ENCODE measurements at regions not wholly inside any gene's neighbourhood (a gene's known extent, or its start where the extent isn't known, plus 50 kb on each side); places are given as distances from the start of the nearest gene placed in this dataset.

DNA sequence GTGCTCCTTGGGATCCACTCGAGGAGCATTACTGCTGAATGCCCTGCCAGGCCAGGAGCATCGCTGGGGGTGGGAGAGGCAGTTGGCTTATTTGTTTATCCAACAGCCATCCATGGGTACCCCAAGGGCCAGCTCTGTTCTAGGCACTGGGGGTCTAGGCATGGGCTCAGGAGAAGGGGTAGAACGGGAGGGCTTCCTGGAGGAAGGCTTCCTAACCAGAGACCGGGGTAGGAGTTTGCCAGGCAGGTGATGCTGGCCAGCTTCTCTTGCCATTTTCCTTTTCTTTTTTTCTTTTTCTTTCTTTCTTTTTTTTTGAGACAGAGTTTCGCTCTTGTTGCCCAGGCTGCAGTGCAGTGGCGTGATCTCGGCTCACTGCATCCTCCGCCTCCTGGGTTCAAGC, 241.0 kb downstream of the SEC14L1 start:
- DNase-seq = no peak

DNA sequence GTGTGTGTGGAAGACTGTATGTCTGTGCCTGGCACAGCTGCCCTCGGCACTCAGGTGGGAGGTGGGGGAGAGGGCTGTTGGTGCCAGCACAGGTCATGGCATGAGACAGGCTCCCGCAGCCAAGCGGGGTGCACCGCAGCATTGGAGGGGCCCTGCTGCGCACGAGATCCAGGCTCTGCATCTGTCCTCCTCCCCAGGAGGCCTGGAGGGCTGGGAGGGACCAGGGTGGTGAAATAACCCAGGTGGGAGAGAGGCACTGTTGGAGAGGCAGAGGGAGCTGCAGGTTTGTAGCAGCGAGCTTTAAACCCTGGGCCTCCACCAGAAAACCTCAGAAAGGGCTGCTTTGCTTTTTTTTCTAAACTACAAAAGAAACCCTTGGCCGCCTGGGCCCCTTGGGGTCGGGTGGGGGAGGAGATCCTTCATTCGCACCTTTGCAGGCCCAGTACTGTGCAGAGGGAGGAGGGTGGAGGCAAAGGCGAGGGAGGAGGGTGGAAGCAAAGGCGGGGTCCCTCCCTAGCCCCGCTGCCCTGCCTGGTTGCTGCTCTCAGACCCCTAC, 241.7 kb downstream of the SEC14L1 start:
- no peak for DNase-seq

DNA sequence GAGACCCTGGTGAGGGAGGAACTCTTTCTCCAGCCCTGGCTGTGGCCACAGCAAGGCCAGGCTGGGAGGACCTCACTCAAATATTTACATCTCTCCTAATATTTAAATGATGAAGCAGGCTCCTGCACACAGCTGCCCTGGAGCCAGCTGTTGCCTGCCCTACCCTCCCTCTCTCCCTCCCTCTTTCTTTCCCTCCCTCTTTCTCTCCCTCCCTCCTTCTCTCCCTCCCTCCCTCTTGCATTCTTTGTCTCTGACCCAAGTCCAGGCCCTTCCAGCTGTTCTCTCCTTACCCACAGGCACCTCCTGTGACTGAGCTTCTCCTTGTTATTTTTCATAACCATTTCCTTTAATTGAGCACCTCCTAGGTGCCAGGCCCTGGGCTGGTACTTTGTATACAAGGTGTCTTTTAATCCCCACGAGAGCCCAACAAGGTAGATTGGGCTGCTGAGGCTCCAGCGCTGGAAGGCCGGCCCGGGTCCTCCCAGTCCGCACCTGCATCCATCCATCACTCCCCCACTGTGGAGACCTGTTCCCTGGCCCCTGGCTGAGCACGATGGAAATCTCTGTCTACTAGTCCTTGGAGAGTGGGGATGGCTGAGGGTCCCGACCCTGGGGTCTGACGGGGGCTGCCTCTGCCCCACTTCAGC, 242.3 kb downstream of the SEC14L1 start:
- DNase-seq = no peak

DNA sequence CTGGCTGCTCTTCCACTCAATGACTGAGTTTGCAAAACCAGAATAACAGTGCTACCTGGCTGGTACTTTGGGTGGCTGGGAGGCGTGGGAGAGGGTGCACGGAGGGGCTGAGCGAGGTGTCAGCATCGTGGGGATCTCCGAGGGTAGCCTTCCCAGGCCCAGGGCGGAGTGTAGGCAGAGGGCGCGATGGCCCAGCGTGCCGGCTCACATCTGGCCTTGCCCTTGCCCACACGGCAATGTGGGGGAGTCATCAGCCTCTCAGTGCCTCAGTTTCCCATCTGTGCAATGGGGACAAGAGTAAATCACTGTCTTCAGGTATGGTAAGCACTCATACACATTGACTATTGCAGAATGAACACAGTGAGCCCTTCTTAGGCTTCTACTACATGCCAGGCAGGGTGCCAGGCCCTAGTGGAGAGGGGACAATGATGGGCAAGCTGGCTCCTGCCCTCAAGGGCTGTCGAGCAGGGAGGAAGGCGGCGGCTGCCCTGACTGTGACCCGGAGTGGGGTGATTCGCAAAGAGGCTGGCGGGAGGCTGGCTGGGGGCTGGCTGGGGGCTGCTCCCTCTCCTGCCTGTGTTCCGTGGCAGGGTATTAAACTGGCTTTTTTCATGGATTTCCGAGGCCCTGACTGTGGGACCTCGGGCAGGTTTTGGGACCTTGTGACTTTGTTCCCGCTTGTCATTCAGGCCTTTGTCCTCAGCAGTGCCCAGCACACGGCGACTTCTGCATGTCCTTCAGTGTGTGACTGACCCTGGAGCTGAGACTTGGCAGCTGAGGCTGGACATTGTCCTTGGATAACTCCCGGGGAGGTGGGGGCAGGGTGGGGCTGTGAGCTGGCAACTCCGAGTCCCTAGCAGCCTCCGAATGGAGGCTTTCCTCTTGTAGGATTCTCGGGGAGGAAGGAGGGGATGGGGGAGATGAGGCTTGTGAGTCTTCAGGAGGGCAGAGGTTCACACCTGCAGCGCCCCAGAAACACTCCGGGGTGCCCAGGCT, 243.1 kb downstream of the SEC14L1 start:
- no peak for DNase-seq

DNA sequence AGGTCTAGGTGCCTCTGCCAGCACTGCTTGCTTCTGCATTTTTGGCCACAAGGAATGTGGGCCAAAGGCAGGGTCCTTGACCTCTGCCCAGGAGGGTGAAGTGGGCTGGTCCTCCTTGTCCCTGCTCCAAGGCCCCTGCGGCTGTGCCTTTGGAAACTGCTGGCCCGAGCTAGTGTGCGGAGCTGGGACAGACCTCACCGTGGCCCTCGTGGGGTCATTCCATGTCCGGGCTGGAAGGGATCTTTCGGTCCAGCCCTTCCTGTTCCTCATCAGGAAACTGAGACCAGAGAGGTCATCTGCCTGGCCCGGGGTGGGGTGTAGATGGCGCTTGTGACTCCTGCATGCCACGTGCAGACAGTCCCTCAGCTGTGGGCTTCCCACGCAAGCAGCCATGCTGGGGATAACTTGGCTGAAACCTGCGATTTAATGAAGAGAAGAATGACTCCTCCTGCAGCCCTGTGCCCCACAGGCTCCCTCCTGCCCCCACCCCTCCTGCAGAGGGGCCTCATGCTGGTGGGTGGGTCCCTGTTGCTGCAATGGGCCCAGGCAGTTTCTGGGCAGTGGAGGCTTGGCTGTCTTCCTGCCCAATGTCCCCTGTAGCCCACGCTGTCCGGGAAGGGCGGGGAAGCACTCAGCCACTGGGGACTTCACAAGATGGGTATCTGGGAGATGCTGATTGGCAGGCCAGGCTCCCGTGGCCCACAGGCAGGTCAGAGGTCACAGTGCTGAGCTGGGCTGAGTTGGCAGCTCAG, 245.2 kb downstream of the SEC14L1 start:
- DNase-seq = no peak

DNA sequence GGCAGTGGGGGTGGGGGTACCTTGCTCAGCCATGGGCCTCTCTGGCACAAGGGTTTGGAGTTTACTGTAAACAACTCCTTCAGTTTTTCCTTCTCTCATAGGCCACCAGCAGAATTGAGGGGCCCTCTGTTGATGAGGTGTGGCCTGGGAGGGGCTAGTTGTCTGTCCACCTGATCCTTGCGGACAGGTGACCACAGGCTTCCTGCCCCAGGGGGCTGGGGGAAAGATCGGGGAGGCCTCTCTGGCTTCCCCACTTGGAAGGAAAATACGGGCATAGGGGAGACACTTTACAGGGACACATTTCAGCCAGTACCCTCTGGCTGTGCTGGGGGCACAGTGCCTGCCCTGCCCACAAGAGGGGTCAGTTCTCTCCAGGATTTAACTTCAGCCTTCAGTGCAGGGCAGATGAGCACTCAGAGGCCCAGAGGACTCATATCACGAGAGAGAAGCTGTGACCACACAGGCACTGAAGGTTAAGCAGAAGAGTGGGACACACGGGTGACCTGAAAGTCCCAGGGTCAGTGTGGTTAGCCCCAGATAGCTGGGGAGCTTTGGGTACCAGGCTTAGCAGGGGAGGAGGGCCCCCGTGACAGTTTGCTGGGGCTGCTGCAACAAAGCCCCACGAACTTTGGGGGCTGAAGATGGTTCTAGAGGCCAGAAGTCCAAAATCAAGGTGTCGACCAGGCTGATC, 245.9 kb downstream of the SEC14L1 start:
- DNase-seq = no peak

DNA sequence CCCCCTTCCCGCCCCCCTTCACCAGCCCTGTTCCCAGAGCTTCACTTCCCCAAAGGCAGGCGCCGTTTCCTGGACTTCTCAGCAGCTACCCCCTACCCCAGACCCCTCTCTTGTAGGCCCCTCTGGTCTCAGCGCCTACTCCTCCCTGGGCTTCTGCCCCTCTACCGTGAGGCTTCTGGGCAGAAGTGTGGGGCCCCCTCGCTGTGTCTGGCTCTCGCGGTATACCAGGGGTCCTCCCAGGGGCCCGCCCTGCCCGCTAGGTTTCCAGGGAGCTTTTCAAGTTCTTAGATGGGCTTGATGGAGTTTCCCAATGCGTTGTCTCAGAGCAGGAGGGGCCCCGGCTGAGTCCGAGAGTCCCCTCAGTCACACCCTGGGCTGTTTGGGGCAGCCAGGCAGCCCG, 247.1 kb downstream of the SEC14L1 start:
- DNase-seq = no peak

DNA sequence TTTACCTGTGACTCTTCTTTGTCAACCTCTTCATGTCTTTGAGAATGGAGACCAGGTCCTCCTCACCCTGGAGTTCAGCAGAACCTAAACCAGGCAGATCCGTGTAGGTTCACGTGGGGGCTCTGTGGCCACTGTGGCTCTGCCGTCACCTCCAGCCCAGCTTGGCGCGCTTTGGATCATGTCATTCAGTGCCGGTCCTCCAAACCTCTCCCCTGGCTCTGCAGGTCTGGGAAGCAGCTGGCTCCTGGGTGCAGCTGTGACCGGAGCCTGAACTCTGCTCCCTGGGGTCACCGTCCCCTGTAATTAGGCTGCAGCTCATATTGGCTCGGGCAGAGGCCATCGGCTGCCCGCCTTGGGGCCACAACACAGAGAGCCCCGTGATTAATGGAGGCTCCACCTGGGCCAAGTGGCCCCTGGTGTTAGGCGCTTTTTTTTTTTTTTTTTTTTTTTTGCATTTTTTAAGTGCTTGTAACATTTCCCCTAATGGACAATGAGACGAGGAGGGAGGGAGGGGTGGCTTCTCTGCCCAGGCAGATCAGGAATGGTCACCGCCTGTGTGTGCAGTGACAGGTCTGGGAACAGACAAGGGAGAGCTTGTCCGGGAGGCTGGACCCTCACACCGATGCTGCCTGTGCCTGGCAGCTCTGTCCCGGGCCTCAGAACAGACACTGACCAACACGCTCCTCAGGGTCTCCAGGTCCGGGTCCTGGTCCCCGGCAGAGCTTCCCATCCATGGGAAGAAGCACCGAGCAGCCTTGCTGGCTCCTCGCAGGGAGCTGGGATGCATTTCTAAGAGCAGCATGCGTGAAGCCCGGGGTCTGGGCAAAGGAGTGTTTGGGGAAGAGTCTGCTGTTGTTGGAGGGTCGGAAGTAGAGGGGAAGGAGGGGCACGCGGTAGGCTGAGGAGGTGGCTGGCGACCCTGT, 247.9 kb downstream of the SEC14L1 start:
- DNase-seq = no peak

DNA sequence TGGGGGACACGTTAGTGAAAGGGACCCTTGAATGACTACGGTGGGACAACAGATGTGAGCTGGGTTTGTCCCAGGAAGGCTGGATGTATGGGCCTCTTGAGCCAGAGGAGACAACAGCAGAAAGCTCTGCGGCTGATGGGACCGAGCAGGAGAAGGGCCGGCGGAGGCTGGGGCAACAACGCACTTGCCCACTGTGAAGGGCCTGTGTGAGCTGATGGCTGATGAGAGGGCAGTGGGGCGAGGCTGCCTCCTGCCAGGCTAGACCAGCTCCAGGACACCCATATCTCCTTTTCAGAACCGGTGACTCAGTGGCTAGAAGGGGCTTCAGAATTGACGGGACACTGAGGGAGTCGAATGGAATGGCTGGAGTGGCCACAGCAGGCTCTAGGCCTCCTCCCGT, 250.1 kb downstream of the SEC14L1 start:
- no peak for DNase-seq

DNA sequence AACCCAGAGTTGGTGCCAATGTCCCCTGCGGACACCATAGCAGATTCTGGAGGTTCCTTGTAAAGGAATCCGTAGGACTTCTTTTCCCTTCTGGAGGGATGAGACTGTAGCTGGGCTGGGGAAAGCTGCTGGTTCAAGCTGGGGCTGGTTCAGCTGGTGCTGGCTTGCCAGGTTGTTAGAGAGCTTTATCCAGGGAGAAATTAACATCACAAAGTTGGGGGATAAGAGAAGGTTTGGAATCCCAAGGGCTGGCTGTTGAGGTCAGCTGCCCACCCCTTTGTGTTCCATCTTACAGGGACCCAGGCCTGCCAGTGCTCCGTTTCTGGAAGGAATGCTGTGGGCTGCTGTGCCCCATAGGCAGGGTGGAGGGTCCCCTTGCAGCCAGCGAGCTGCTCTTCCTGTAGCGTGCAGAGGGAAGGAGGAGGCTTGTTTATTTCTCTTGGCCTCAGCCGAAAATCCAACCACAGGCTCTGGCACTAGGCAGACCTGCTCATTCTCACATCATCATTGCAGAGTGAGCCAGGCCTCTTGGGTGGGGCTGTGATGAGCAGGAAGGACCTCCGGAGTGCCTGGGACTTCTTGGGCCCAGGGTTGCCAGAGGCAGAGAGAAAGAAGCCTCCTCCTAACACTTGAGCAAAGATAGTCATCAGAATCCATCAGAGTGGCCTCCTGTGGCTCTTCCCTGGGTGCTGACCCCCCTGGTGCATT, 251.1 kb downstream of the SEC14L1 start:
- no peak for DNase-seq

DNA sequence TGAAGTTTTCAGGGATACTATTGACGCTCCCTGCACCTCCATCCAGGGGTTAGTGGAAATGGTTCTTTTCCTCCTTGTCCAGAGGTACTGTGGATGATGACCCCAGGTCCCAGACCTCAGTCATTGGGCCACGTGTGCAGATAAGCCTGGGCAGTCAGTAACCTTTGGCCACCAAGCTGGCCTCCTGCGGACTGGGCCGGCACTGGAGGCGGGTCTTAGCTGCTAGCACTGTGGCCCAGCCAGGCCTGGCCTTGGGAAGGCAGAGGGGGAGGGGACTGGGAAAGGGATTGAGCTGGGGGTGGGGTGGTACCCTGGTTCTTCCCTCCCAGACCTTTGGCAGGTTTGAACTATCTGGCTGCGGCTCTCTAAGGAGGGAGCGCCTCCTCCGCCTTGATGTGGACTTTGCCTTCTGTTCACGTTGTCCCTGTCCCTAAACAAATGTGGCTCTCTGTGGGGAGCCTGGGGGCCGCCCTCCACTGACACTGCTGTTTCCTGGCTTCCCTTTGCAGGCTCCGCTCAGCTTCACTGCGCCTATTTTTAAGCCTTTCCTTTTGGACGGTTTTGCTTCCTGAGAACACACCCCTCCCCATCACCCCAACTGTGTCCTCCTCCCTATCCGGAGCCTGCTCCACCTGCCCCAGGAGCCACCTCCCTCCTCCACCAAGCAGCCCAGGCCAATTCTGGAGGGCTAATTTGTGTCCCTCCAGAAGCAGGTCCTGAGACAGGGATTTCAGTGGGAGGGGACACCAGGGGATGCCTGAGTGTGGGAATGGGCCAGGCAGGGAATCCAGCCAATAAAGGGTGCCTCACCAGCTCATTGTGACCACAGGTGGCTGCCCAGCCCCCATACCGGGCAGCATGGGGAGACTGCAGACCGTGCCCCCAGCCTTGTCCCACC, 251.9 kb downstream of the SEC14L1 start:
- no peak for DNase-seq

DNA sequence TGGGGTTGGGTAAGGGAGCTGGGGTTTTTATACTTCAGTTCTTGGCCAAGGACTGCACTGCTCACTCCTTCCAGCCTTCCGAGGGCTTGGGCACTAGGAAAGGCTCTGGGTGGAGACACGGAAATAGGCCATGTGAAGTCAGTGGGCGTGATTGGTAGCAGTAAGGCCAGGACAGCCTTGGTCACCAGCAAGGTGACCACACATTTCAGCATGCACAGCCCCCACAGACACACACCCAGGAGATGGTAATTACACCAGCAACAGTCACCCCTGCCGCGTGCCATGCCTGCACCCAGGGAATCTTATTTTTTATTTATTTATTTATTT, 252.5 kb downstream of the SEC14L1 start:
- DNase-seq = no peak

DNA sequence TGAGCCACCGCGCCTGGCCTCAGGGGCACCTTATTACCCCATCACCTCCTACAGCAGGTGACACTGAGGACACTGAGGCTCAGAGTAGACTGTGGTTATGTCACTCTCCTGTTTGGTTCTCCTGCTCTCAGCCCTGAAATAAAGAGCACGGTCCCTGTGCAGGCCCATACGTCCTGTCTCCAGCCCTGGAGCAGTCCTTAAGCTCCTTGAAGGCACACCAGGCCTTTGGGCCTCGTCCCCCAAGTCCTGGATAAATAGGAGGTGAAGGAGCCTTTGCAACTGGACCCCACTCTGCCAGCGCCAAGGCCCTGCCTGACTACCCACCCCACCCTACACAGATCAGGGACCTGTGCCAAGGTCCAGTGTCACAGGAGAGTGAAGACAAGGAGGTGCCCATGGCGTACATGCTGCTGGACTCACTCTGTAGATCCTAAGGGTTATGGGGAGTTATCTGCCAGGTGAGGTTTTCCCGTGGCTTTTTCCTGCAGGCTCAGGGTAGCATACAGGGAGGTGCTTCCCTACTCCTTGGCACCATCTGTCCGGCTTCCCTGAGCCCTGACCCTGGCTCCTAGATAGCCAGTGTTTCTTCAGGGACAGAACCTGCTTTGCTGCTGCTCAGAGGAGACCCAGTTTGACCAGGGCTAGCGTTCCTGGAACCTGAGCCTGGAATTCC, 253.2 kb downstream of the SEC14L1 start:
- no peak for DNase-seq

DNA sequence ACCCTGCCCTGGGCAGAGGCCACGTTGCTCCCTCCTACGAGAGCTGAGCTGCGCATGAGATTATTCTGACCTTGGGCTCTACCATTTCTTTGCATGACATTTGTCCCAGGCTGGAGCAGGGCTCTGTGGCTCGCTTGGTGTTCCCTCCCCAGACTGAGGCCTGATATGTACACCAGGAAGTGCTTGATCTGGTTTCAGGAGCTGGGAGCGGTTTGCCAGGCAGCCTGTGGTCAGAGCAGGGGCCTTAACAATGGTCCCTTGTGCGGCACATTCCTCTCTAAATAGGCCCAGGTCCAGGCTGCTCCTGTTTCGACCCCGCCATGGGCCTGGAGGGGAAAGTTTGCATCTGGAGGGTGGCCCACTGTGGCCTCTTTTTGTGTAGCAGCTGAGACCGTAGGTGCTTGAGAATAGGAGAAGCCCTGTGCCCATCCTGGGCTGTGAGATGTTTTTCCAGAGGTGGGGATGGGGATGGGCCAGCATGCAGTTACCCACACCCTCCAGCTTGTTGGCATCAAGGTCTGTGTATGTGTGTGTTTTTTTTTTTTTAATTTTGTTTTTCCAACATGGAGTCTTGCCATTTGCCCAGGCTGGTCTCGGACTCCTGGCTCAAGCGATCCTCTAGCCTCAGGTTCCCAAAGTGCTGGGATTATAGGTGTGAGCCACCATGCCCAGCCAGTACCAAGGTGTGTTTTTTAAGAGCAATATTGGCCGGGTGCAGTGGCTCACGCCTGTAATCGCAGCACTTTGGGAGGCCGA, 253.9 kb downstream of the SEC14L1 start:
- DNase-seq = no peak

DNA sequence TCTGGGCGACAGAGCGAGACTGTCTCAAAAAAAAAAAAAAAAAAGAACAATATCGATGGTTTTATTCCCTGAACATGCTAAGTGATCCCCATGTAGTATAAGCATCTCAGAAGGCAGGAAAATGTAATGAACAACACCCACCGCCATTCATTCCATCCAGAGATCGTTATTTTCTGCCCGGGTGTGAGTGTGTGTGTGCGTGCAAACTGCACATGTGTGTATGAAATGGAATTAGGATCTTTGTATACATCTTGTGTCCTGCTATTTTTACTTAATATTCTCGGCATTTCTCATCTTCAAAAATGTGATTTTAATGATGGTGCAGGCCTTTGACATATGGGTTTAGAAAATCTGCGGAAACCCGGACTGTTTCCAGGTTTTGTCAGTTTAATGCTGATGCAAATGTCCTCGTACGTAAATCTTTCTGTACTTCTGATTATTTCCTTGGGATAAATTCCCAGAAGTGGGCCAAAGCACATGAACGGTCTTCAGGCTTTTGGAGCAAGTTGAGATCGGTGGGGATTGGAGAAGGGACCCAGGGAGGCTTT, 254.8 kb downstream of the SEC14L1 start:
- no peak for DNase-seq

DNA sequence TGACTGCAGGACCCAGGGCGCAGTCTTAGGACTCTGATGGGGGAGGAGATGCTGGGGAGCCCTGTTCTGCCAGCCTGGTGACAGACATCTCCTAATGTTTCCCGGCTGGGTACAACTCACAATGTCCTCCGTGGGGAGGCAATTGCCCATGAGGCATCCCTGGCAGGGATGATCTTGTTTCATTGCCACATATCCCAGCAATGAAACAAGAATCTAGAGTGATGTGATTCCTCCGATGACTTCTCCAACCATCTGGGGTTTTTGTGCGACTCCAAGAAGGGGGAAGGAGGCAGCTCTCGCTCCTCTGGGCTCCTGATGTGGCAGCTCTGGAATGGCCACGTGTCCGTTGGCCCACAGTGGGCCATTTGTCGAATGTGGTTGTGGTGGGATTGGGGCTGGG, 255.8 kb downstream of the SEC14L1 start:
- no peak for DNase-seq

DNA sequence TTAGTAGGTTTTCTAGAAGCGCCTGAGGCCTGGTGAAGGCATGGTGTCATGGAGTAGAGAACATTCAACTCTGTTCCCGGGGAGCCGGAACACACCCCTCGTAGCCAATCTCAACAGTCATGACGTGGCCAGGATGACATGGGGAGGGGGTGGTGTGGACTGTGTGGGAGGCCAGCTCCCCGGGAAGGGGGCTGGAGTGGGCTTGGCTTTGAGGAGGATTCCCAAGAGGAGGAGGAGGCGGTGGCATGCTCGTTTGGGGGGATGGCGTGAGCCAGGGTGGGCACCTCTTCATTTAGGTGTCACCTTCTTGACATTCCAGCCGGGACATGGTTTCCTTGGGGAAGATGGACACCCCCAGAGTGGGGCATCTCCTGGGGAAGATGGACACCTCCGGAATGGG, 257.5 kb downstream of the SEC14L1 start:
- DNase-seq = no peak

DNA sequence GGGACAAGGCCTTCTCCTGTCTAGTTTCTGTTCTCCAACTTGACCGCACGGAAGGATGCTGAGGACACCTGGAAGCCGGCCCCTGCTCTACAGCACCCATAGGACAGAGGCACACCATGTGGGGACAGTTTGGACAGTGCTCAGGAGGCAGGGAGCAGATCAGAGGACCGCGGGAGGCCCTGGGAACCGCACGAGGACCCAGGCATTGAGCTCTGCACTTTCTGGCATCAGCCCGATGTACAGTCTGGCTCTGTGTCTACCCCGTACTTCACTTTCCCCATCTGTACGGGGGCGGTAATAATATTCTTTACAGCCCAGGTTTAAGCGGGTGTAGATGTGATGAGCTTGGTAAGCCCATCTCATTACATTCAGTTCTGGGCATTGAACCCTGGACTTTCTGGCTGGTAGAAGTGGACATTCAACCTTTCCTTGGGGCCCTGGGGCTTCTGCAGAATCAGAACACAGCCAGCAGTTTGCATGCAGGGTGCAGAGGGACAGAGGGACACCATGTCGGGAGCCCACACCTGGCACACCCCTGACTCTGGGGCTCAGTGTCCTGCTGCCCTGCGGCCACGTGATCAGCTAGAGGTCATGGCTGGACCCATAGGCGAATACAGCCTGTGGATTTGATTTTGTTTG, 258.7 kb downstream of the SEC14L1 start:
- DNase-seq = no peak
